WTC11 (cell line): ENCODE measurements at regions not wholly inside any gene's neighbourhood (a gene's known extent, or its start where the extent isn't known, plus 50 kb on each side); places are given as distances from the start of the nearest gene placed in this dataset.

Source experiments
- ATAC-seq: fragments of 200-7000 bp; cut with Tn5 transposase; 2 replicates; pipeline ENCODE4 v1.10.0; 2021; ENCODE audit warnings: mild to moderate bottlenecking, moderate library complexity
- CTCF ChIA-PET: fragments of 300-600 bp; sonication (Branson Sonifier 250); formaldehyde crosslinking; loops from one replicate; lab custom pipeline; 2021; ENCODE audit warnings: antibody characterized with exemption; lab: Charles Lee
- POLR2A ChIA-PET: fragments of 350-600 bp; sonication (Branson Sonifier 250); formaldehyde crosslinking; loops from one replicate; lab custom pipeline; 2021; ENCODE audit warnings: antibody characterized with exemption; lab: Charles Lee
- DNase-seq: peaks from one replicate; pipeline ENCODE4 v3.0.0; 2021; ENCODE audit warnings: low spot score
- H3K27ac Mint-ChIP-seq: 2 replicates; pipeline ENCODE4 v1.8.0; 2021; ENCODE audit warnings: mixed read lengths
- H3K27me3 Mint-ChIP-seq: 2 replicates; pipeline ENCODE4 v1.8.0; 2021; ENCODE audit warnings: low read depth, mild to moderate bottlenecking, moderate library complexity, mixed read lengths
- H3K36me3 Mint-ChIP-seq: 2 replicates; pipeline ENCODE4 v1.8.0; 2021; ENCODE audit warnings: mixed read lengths
- H3K4me1 Mint-ChIP-seq: 2 replicates; pipeline ENCODE4 v1.8.0; 2022; ENCODE audit warnings: mixed read lengths
- H3K4me3 Mint-ChIP-seq: 2 replicates; pipeline ENCODE4 v1.8.0; 2021; ENCODE audit warnings: mild to moderate bottlenecking, moderate library complexity, mixed read lengths
- H3K9me3 Mint-ChIP-seq: 2 replicates; pipeline ENCODE4 v1.8.0; 2021; ENCODE audit warnings: mixed read lengths
- EMX1 ChIP-seq: fragments of 250-450 bp; sonication (Bioruptor Pico); IDR thresholded peaks from 2 replicates; pipeline ENCODE4 v1.8.0; 2021; ENCODE audit warnings: mild to moderate bottlenecking
- ETV6 ChIP-seq: sonication (generic); formaldehyde crosslinking; IDR thresholded peaks from 2 replicates; pipeline ENCODE4 v1.8.1; 2022; ENCODE audit warnings: mild to moderate bottlenecking, missing genetic modification reagents
- FOXK1 ChIP-seq: sonication (generic); formaldehyde crosslinking; IDR thresholded peaks from 2 replicates; pipeline ENCODE4 v1.8.0; 2022; ENCODE audit warnings: mild to moderate bottlenecking, moderate library complexity, missing genetic modification reagents
- GRHL2 ChIP-seq: fragments of 250-450 bp; sonication (Bioruptor Pico); IDR thresholded peaks from 2 replicates; pipeline ENCODE4 v1.8.0; 2022; ENCODE audit warnings: mild to moderate bottlenecking, moderate library complexity; ENCODE audit not compliant: insufficient replicate concordance, severe bottlenecking
- NR1H2 ChIP-seq: sonication (generic); formaldehyde crosslinking; IDR thresholded peaks from 2 replicates; pipeline ENCODE4 v1.9.0; 2021; ENCODE audit warnings: mild to moderate bottlenecking, moderate library complexity, missing genetic modification reagents
- NR3C1 ChIP-seq: sonication (generic); formaldehyde crosslinking; conservative IDR thresholded peaks from 2 replicates; pipeline ENCODE4 v1.8.1; 2023; ENCODE audit warnings: low read depth, mild to moderate bottlenecking, missing genetic modification reagents
- SMAD3 ChIP-seq: sonication (generic); formaldehyde crosslinking; IDR thresholded peaks from 2 replicates; pipeline ENCODE4 v1.8.0; 2022; ENCODE audit warnings: missing genetic modification reagents, mild to moderate bottlenecking, borderline replicate concordance
- ZNF219 ChIP-seq: sonication (generic); formaldehyde crosslinking; IDR thresholded peaks from 2 replicates; pipeline ENCODE4 v1.8.0; 2023; ENCODE audit warnings: missing genetic modification reagents, mild to moderate bottlenecking, borderline replicate concordance
- ZNF263 ChIP-seq: sonication (generic); formaldehyde crosslinking; IDR thresholded peaks from 2 replicates; pipeline ENCODE4 v1.8.1; 2022; ENCODE audit warnings: low read depth, mild to moderate bottlenecking, moderate library complexity, missing genetic modification reagents
- ZNF396 ChIP-seq: fragments of 250-450 bp; sonication (Bioruptor Pico); IDR thresholded peaks from 2 replicates; pipeline ENCODE4 v1.8.0; 2021; ENCODE audit warnings: mild to moderate bottlenecking, moderate library complexity, borderline replicate concordance
- TF ChIP-seq, protein P1 (sequence below): sonication (generic); formaldehyde crosslinking; IDR thresholded peaks from 2 replicates; pipeline ENCODE4 v1.8.1; 2023; ENCODE audit warnings: mild to moderate bottlenecking, moderate library complexity, missing genetic modification reagents
- TF ChIP-seq, protein P2 (sequence below): sonication (generic); formaldehyde crosslinking; IDR thresholded peaks from 2 replicates; pipeline ENCODE4 v1.8.1; 2022; ENCODE audit warnings: missing genetic modification reagents, borderline replicate concordance
- TF ChIP-seq, protein P3 (sequence below): fragments of 250-450 bp; sonication (Bioruptor Pico); IDR thresholded peaks from 2 replicates; pipeline ENCODE4 v2.1.2; 2022; ENCODE audit warnings: mild to moderate bottlenecking, moderate library complexity
- TF ChIP-seq, protein P4 (sequence below): sonication (generic); formaldehyde crosslinking; IDR thresholded peaks from 2 replicates; pipeline ENCODE4 v1.8.1; 2023; ENCODE audit warnings: mild to moderate bottlenecking, missing genetic modification reagents, borderline replicate concordance
- TF ChIP-seq, protein P5 (sequence below): sonication (generic); formaldehyde crosslinking; conservative IDR thresholded peaks from 2 replicates; pipeline ENCODE4 v1.8.1; 2023; ENCODE audit warnings: mild to moderate bottlenecking, low read depth, missing genetic modification reagents, moderate library complexity

DNA sequence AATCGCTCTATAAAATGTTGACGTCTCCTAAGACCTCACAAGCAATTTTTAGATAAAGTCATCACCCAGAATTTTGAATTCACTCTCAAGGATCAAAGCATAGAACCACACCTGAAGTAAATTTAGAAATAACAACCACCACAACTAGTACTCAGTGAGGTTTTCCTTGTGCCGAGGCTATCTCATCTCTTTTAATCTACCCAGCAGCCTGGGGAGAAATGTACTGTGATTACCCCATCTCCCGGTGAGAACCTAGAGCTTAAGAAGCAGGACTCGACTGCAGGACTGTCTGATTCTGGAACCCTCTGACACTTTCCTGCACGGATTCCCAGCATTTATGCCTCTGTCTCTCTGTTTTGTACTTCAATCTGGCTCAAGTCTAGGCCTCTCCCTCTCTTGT is 180.9 kb upstream of the PLXNC1 start (continued):
- no peak for TF ChIP-seq ZNF219 (CRISPR knock-in tag)
- TF ChIP-seq, protein P1, sequence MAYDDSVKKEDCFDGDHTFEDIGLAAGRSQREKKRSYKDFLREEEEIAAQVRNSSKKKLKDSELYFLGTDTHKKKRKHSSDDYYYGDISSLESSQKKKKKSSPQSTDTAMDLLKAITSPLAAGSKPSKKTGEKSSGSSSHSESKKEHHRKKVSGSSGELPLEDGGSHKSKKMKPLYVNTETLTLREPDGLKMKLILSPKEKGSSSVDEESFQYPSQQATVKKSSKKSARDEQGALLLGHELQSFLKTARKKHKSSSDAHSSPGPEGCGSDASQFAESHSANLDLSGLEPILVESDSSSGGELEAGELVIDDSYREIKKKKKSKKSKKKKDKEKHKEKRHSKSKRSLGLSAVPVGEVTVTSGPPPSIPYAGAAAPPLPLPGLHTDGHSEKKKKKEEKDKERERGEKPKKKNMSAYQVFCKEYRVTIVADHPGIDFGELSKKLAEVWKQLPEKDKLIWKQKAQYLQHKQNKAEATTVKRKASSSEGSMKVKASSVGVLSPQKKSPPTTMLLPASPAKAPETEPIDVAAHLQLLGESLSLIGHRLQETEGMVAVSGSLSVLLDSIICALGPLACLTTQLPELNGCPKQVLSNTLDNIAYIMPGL (CRISPR knock-in tag), result no peak
- TF ChIP-seq, protein P2, sequence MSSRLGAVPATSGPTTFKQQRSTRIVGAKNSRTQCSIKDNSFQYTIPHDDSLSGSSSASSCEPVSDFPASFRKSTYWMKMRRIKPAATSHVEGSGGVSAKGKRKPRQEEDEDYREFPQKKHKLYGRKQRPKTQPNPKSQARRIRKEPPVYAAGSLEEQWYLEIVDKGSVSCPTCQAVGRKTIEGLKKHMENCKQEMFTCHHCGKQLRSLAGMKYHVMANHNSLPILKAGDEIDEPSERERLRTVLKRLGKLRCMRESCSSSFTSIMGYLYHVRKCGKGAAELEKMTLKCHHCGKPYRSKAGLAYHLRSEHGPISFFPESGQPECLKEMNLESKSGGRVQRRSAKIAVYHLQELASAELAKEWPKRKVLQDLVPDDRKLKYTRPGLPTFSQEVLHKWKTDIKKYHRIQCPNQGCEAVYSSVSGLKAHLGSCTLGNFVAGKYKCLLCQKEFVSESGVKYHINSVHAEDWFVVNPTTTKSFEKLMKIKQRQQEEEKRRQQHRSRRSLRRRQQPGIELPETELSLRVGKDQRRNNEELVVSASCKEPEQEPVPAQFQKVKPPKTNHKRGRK (CRISPR knock-in tag), result no peak
- no peak for TF ChIP-seq NR1H2 (CRISPR knock-in tag)
- TF ChIP-seq ETV6 (CRISPR knock-in tag), result no peak
- TF ChIP-seq GRHL2 (CRISPR knock-in tag), result no peak
- TF ChIP-seq, protein P3, sequence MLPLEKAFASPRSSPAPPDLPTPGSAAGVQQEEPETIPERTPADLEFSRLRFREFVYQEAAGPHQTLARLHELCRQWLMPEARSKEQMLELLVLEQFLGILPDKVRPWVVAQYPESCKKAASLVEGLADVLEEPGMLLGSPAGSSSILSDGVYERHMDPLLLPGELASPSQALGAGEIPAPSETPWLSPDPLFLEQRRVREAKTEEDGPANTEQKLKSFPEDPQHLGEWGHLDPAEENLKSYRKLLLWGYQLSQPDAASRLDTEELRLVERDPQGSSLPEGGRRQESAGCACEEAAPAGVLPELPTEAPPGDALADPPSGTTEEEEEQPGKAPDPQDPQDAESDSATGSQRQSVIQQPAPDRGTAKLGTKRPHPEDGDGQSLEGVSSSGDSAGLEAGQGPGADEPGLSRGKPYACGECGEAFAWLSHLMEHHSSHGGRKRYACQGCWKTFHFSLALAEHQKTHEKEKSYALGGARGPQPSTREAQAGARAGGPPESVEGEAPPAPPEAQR (CRISPR knock-in tag), result no peak
- no peak for TF ChIP-seq FOXK1 (CRISPR knock-in tag)

DNA sequence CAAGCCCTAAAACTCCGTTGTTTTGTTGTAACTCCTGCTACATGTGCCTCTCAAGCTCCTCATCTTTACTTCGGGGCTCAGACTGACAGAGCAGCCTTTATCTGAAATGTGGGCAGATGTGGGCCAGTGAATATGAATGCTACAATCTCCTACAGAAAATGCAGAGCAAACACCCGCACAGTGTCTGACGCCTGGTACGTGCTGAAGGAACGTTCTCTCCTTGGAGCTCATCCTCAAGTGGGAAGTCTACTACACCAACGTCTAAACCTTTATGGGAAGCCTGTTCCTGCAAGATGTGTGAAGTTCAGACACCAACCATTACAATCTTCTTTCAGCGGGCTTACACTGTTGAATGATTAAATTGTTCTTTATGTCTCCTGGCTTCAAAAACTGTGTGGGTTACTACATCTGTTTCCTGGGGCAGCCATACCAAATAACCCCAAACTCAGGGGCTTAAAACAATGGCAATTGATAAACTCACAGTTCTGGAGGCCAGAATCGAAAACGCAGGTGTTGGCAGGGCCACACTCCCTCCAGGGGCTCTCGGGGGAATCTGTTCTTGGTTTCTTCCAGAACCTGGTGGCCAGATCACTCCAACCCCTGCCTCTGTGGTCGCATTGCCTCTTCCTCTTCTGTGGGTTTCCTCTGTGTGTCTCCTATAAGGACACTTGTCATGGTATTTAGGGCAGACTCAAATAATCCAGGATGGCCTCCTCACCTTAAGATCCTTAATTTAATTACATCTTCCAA is 179.7 kb upstream of the PLXNC1 start:
- DNase-seq (no peak), ATAC-seq (no peak)
- no peak overlapping the region for H3K4me3 Mint-ChIP-seq
- TF ChIP-seq ZNF263 (CRISPR knock-in tag), result no peak
- no peak for TF ChIP-seq ZNF396
- no peak for TF ChIP-seq EMX1 (CRISPR knock-in tag)
- H3K4me1 Mint-ChIP-seq, result no peaks in the 10 kb centered on the region
- ChIA-PET CTCF (interaction anchor here (0.5 kb wide), 1 partner anchor 106 kb away, joined by 4 read pairs; no protein-coding TSS in a partner anchor), POLR2A (no interaction called here)
- H3K9me3 Mint-ChIP-seq, result peaks cover 17% of the 10 kb centered on the region
- no peak overlapping the region for H3K27ac Mint-ChIP-seq
- H3K36me3 Mint-ChIP-seq, result no peaks in the 10 kb centered on the region
- no peaks in the 10 kb centered on the region for H3K27me3 Mint-ChIP-seq

DNA sequence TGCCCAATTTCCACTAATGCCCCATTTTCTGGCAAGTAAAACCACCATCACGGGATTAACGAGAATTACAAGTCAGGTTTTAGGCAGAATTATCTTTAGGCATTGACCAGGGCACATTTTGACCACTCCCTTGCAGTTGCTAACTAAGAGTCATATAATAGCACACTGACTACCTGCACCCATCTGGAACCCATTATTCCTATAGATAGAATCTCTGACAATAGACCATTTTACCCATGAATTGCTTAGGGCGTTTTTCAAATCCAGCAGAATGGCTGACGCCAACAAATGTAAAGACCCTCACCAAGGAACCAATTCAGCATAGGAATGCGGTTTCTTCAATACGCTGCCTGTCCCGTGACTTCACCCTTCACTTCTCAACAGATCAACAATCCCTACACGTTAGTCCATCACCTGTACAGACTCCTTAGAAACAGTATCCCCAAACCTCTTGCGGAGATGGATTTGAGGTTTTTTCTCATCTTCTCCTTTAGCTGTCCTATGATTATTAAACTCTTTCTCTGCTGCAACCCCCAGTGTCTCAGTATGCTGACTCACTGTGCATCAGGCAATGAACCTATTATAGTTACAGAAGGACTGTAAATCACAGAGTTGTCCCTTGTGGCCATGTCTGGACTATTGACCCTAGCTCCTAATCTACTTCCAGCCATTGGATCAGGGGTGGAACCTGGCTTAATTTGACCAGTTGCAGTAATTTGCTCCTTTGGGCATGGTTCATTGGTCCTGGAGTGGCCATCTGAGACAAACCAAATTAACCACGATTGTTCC is 177.3 kb upstream of the PLXNC1 start:
- TF ChIP-seq, protein P4, sequence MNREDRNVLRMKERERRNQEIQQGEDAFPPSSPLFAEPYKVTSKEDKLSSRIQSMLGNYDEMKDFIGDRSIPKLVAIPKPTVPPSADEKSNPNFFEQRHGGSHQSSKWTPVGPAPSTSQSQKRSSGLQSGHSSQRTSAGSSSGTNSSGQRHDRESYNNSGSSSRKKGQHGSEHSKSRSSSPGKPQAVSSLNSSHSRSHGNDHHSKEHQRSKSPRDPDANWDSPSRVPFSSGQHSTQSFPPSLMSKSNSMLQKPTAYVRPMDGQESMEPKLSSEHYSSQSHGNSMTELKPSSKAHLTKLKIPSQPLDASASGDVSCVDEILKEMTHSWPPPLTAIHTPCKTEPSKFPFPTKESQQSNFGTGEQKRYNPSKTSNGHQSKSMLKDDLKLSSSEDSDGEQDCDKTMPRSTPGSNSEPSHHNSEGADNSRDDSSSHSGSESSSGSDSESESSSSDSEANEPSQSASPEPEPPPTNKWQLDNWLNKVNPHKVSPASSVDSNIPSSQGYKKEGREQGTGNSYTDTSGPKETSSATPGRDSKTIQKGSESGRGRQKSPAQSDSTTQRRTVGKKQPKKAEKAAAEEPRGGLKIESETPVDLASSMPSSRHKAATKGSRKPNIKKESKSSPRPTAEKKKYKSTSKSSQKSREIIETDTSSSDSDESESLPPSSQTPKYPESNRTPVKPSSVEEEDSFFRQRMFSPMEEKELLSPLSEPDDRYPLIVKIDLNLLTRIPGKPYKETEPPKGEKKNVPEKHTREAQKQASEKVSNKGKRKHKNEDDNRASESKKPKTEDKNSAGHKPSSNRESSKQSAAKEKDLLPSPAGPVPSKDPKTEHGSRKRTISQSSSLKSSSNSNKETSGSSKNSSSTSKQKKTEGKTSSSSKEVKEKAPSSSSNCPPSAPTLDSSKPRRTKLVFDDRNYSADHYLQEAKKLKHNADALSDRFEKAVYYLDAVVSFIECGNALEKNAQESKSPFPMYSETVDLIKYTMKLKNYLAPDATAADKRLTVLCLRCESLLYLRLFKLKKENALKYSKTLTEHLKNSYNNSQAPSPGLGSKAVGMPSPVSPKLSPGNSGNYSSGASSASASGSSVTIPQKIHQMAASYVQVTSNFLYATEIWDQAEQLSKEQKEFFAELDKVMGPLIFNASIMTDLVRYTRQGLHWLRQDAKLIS (CRISPR knock-in tag), result no peak
- TF ChIP-seq NR3C1 (CRISPR knock-in tag) (no peak), SMAD3 (CRISPR knock-in tag) (no peak)
- TF ChIP-seq, protein P5, sequence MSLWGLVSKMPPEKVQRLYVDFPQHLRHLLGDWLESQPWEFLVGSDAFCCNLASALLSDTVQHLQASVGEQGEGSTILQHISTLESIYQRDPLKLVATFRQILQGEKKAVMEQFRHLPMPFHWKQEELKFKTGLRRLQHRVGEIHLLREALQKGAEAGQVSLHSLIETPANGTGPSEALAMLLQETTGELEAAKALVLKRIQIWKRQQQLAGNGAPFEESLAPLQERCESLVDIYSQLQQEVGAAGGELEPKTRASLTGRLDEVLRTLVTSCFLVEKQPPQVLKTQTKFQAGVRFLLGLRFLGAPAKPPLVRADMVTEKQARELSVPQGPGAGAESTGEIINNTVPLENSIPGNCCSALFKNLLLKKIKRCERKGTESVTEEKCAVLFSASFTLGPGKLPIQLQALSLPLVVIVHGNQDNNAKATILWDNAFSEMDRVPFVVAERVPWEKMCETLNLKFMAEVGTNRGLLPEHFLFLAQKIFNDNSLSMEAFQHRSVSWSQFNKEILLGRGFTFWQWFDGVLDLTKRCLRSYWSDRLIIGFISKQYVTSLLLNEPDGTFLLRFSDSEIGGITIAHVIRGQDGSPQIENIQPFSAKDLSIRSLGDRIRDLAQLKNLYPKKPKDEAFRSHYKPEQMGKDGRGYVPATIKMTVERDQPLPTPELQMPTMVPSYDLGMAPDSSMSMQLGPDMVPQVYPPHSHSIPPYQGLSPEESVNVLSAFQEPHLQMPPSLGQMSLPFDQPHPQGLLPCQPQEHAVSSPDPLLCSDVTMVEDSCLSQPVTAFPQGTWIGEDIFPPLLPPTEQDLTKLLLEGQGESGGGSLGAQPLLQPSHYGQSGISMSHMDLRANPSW (CRISPR knock-in tag), result no peak
- ATAC-seq (no peak), DNase-seq (no peak)
- Mint-ChIP-seq H3K4me3 (no peak overlapping the region), H3K9me3 (peaks cover 17% of the 10 kb centered on the region), H3K4me1 (no peaks in the 10 kb centered on the region), H3K27ac (no peak overlapping the region), H3K27me3 (no peaks in the 10 kb centered on the region), H3K36me3 (no peaks in the 10 kb centered on the region)
- ChIA-PET CTCF (interaction anchor here (0.7 to 1.5 kb wide), 2 partner anchors 130 to 131 kb away, joined by 3 to 5 read pairs; no protein-coding TSS in a partner anchor), POLR2A (no interaction called here)
